ENCODE measurements at regions not wholly inside any gene's neighbourhood (a gene's known extent, or its start where the extent isn't known, plus 50 kb on each side); places are given as distances from the start of the nearest gene placed in this dataset.

DNA sequence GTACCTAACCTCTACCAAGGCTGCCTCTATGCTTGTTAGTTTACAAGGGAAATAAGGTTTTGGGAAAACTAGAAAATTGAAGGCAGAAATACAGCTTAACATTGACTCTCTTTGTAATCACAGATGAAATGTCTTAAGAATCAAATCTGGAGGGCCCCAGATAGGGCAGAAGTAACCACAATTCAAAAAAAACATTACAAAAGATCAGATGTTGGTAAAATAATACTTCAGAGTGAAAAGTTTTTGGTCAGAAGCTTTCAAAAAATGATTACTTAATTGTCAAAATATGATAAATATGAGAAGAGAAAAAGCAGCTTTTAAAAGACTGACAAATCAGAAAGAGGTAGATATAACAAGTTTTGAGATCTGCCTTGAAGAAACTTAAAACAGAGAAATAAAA is 425.1 kb upstream of the NECTIN3 start:
- H3K27me3 Mint-ChIP-seq (ENCODE audit: low read depth): no peaks in the 10 kb centered on the region
- peaks cover 11% of the 10 kb centered on the region for H3K4me1 Mint-ChIP-seq
- no peak for DNase-seq (ENCODE audit: low spot score)
- POLR2A ChIA-PET: no interaction called here
- ATAC-seq: no peak
- H3K27ac Mint-ChIP-seq: no peak overlapping the region
- CTCF ChIA-PET: no interaction called here
- TF ChIP-seq, protein P1, sequence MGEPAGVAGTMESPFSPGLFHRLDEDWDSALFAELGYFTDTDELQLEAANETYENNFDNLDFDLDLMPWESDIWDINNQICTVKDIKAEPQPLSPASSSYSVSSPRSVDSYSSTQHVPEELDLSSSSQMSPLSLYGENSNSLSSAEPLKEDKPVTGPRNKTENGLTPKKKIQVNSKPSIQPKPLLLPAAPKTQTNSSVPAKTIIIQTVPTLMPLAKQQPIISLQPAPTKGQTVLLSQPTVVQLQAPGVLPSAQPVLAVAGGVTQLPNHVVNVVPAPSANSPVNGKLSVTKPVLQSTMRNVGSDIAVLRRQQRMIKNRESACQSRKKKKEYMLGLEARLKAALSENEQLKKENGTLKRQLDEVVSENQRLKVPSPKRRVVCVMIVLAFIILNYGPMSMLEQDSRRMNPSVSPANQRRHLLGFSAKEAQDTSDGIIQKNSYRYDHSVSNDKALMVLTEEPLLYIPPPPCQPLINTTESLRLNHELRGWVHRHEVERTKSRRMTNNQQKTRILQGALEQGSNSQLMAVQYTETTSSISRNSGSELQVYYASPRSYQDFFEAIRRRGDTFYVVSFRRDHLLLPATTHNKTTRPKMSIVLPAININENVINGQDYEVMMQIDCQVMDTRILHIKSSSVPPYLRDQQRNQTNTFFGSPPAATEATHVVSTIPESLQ (CRISPR knock-in tag; IDR thresholded peaks at IDR 0.05): no peak
- TF ChIP-seq, protein P2, sequence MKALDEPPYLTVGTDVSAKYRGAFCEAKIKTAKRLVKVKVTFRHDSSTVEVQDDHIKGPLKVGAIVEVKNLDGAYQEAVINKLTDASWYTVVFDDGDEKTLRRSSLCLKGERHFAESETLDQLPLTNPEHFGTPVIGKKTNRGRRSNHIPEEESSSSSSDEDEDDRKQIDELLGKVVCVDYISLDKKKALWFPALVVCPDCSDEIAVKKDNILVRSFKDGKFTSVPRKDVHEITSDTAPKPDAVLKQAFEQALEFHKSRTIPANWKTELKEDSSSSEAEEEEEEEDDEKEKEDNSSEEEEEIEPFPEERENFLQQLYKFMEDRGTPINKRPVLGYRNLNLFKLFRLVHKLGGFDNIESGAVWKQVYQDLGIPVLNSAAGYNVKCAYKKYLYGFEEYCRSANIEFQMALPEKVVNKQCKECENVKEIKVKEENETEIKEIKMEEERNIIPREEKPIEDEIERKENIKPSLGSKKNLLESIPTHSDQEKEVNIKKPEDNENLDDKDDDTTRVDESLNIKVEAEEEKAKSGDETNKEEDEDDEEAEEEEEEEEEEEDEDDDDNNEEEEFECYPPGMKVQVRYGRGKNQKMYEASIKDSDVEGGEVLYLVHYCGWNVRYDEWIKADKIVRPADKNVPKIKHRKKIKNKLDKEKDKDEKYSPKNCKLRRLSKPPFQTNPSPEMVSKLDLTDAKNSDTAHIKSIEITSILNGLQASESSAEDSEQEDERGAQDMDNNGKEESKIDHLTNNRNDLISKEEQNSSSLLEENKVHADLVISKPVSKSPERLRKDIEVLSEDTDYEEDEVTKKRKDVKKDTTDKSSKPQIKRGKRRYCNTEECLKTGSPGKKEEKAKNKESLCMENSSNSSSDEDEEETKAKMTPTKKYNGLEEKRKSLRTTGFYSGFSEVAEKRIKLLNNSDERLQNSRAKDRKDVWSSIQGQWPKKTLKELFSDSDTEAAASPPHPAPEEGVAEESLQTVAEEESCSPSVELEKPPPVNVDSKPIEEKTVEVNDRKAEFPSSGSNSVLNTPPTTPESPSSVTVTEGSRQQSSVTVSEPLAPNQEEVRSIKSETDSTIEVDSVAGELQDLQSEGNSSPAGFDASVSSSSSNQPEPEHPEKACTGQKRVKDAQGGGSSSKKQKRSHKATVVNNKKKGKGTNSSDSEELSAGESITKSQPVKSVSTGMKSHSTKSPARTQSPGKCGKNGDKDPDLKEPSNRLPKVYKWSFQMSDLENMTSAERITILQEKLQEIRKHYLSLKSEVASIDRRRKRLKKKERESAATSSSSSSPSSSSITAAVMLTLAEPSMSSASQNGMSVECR (CRISPR knock-in tag; IDR thresholded peaks at IDR 0.05; ENCODE audit: borderline replicate concordance): no peak
- TF ChIP-seq, protein P3, sequence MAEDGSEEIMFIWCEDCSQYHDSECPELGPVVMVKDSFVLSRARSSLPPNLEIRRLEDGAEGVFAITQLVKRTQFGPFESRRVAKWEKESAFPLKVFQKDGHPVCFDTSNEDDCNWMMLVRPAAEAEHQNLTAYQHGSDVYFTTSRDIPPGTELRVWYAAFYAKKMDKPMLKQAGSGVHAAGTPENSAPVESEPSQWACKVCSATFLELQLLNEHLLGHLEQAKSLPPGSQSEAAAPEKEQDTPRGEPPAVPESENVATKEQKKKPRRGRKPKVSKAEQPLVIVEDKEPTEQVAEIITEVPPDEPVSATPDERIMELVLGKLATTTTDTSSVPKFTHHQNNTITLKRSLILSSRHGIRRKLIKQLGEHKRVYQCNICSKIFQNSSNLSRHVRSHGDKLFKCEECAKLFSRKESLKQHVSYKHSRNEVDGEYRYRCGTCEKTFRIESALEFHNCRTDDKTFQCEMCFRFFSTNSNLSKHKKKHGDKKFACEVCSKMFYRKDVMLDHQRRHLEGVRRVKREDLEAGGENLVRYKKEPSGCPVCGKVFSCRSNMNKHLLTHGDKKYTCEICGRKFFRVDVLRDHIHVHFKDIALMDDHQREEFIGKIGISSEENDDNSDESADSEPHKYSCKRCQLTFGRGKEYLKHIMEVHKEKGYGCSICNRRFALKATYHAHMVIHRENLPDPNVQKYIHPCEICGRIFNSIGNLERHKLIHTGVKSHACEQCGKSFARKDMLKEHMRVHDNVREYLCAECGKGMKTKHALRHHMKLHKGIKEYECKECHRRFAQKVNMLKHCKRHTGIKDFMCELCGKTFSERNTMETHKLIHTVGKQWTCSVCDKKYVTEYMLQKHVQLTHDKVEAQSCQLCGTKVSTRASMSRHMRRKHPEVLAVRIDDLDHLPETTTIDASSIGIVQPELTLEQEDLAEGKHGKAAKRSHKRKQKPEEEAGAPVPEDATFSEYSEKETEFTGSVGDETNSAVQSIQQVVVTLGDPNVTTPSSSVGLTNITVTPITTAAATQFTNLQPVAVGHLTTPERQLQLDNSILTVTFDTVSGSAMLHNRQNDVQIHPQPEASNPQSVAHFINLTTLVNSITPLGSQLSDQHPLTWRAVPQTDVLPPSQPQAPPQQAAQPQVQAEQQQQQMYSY (CRISPR knock-in tag; IDR thresholded peaks at IDR 0.05): no peak
- TF ChIP-seq, protein P4, sequence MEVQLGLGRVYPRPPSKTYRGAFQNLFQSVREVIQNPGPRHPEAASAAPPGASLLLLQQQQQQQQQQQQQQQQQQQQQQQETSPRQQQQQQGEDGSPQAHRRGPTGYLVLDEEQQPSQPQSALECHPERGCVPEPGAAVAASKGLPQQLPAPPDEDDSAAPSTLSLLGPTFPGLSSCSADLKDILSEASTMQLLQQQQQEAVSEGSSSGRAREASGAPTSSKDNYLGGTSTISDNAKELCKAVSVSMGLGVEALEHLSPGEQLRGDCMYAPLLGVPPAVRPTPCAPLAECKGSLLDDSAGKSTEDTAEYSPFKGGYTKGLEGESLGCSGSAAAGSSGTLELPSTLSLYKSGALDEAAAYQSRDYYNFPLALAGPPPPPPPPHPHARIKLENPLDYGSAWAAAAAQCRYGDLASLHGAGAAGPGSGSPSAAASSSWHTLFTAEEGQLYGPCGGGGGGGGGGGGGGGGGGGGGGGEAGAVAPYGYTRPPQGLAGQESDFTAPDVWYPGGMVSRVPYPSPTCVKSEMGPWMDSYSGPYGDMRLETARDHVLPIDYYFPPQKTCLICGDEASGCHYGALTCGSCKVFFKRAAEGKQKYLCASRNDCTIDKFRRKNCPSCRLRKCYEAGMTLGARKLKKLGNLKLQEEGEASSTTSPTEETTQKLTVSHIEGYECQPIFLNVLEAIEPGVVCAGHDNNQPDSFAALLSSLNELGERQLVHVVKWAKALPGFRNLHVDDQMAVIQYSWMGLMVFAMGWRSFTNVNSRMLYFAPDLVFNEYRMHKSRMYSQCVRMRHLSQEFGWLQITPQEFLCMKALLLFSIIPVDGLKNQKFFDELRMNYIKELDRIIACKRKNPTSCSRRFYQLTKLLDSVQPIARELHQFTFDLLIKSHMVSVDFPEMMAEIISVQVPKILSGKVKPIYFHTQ (CRISPR knock-in tag; IDR thresholded peaks at IDR 0.05): no peak
- TF ChIP-seq, protein P5, sequence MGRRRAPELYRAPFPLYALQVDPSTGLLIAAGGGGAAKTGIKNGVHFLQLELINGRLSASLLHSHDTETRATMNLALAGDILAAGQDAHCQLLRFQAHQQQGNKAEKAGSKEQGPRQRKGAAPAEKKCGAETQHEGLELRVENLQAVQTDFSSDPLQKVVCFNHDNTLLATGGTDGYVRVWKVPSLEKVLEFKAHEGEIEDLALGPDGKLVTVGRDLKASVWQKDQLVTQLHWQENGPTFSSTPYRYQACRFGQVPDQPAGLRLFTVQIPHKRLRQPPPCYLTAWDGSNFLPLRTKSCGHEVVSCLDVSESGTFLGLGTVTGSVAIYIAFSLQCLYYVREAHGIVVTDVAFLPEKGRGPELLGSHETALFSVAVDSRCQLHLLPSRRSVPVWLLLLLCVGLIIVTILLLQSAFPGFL (CRISPR knock-in tag; IDR thresholded peaks at IDR 0.05; ENCODE audit: borderline replicate concordance): no peak
- TF ChIP-seq, protein P6, sequence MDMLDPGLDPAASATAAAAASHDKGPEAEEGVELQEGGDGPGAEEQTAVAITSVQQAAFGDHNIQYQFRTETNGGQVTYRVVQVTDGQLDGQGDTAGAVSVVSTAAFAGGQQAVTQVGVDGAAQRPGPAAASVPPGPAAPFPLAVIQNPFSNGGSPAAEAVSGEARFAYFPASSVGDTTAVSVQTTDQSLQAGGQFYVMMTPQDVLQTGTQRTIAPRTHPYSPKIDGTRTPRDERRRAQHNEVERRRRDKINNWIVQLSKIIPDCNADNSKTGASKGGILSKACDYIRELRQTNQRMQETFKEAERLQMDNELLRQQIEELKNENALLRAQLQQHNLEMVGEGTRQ (CRISPR knock-in tag; IDR thresholded peaks at IDR 0.05): no peak
- TF ChIP-seq TEAD1 (CRISPR knock-in tag; IDR thresholded peaks at IDR 0.05) (no peak), NR3C1 (CRISPR knock-in tag; conservative IDR thresholded peaks at IDR 0.05; ENCODE audit: low read depth) (no peak), ELF4 (CRISPR knock-in tag; IDR thresholded peaks at IDR 0.05; ENCODE audit: low read depth) (no peak), MYBL2 (CRISPR knock-in tag; IDR thresholded peaks at IDR 0.05) (no peak), SP1 (CRISPR knock-in tag; conservative IDR thresholded peaks at IDR 0.05) (no peak), ZNF232 (CRISPR knock-in tag; IDR thresholded peaks at IDR 0.05) (no peak), HMGA2 (CRISPR knock-in tag; IDR thresholded peaks at IDR 0.05) (no peak)
- TF ChIP-seq, protein P7, sequence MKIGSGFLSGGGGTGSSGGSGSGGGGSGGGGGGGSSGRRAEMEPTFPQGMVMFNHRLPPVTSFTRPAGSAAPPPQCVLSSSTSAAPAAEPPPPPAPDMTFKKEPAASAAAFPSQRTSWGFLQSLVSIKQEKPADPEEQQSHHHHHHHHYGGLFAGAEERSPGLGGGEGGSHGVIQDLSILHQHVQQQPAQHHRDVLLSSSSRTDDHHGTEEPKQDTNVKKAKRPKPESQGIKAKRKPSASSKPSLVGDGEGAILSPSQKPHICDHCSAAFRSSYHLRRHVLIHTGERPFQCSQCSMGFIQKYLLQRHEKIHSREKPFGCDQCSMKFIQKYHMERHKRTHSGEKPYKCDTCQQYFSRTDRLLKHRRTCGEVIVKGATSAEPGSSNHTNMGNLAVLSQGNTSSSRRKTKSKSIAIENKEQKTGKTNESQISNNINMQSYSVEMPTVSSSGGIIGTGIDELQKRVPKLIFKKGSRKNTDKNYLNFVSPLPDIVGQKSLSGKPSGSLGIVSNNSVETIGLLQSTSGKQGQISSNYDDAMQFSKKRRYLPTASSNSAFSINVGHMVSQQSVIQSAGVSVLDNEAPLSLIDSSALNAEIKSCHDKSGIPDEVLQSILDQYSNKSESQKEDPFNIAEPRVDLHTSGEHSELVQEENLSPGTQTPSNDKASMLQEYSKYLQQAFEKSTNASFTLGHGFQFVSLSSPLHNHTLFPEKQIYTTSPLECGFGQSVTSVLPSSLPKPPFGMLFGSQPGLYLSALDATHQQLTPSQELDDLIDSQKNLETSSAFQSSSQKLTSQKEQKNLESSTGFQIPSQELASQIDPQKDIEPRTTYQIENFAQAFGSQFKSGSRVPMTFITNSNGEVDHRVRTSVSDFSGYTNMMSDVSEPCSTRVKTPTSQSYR (CRISPR knock-in tag; IDR thresholded peaks at IDR 0.05): no peak
- TF ChIP-seq, protein P8, sequence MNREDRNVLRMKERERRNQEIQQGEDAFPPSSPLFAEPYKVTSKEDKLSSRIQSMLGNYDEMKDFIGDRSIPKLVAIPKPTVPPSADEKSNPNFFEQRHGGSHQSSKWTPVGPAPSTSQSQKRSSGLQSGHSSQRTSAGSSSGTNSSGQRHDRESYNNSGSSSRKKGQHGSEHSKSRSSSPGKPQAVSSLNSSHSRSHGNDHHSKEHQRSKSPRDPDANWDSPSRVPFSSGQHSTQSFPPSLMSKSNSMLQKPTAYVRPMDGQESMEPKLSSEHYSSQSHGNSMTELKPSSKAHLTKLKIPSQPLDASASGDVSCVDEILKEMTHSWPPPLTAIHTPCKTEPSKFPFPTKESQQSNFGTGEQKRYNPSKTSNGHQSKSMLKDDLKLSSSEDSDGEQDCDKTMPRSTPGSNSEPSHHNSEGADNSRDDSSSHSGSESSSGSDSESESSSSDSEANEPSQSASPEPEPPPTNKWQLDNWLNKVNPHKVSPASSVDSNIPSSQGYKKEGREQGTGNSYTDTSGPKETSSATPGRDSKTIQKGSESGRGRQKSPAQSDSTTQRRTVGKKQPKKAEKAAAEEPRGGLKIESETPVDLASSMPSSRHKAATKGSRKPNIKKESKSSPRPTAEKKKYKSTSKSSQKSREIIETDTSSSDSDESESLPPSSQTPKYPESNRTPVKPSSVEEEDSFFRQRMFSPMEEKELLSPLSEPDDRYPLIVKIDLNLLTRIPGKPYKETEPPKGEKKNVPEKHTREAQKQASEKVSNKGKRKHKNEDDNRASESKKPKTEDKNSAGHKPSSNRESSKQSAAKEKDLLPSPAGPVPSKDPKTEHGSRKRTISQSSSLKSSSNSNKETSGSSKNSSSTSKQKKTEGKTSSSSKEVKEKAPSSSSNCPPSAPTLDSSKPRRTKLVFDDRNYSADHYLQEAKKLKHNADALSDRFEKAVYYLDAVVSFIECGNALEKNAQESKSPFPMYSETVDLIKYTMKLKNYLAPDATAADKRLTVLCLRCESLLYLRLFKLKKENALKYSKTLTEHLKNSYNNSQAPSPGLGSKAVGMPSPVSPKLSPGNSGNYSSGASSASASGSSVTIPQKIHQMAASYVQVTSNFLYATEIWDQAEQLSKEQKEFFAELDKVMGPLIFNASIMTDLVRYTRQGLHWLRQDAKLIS (CRISPR knock-in tag; IDR thresholded peaks at IDR 0.05; ENCODE audit: borderline replicate concordance): no peak
- 0 out of 2 replicates have a peak, but pooled peaks cover 3% of the 10 kb centered on the region for H3K36me3 Mint-ChIP-seq
- no peak overlapping the region for H3K4me3 Mint-ChIP-seq
- H3K9me3 Mint-ChIP-seq: peaks cover 18% of the 10 kb centered on the region

Data from WTC11 (cell line).